ENCODE measurements at regions not wholly inside any gene's neighbourhood (a gene's known extent, or its start where the extent isn't known, plus 50 kb on each side); places are given as distances from the start of the nearest gene placed in this dataset.

DNA sequence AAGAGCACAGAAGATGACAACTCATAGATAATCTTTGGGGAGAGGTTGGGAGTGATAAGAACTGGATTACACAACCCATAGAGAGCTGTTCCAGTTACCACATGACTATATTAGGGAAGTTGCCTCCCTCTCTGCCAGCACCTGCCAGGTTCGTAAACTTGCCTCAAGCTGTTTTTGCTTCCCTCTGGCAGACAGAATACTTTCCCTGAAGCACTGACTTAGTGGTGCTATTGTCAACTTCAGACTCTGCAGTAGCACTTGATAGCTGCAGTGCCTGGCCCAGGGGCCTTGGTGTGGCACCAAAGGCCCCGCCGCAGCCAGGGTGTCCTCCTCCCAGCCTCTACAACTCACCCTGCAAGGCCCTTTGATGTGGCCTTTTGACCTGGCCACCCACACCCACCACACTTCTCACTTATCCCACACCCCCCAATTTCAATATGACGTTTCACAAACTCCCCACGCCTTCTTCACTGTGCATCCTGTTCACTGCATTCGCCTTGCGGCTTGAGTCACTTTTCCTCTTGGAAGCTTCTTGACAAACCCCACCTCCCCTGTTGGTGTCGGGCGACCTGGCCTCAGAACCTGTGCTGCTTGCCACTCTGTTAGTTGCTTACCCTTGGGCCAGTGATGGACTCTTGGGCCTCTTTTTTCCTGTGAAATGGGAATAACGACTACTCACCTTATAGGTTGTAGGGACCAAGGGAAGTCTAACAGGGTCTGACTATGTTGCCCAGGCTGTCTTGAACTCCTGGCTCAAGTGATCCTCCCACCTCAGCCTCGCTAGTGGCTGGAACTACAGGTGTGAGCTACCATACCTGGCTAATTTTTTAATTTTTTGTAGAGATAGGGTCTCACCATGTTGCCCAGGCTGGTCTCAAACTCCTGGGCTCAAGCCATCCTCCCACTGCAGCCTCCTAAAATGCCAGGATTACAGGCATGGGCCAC lies 50.2 kb upstream of the PODXL start:
- CTCF ChIA-PET = interaction anchor here (1.0 to 1.2 kb wide), 2 partner anchors 13 to 60 kb away, joined by 3 to 4 read pairs; no protein-coding TSS in a partner anchor
- POLR2A ChIA-PET = no interaction called here

Data from activated CD8-positive, alpha-beta memory T cell treated with anti-CD3 and anti-CD28 coated beads for 36 hours (primary cell).